ENCODE measurements at regions not wholly inside any gene's neighbourhood (a gene's known extent, or its start where the extent isn't known, plus 50 kb on each side); places are given as distances from the start of the nearest gene placed in this dataset.

GRCh38 chr12:90619943-90620342 lies 335.0 kb downstream of the CCER1 start:
- no peak for TF ChIP-seq EZH2 (IDR thresholded peaks at IDR 0.05; ENCODE audit: low read length, missing control alignments)
- no peak for TF ChIP-seq CTCF (conservative IDR thresholded peaks at IDR 0.05 in 1 of 2, IDR thresholded peaks at IDR 0.05 in 1 of 2; ENCODE audit: low read depth in 1 of 2, low read length in 2 of 2)
